DMS114 treated with DMSO at 0.1 percent for 48 hours (cell line): ENCODE measurements at regions not wholly inside any gene's neighbourhood (a gene's known extent, or its start where the extent isn't known, plus 50 kb on each side); places are given as distances from the start of the nearest gene placed in this dataset.
"Not testable (repeated sequence)": the region's sequence is repeated elsewhere in the genome, so short reads cannot be mapped to it uniquely, and the experiment has no call there.

Experiments used
- DNase-seq: peaks from one replicate; lab custom pipeline; 2025; ENCODE audit not compliant: unreplicated experiment; lab: John Stamatoyannopoulos, UW

DNA sequence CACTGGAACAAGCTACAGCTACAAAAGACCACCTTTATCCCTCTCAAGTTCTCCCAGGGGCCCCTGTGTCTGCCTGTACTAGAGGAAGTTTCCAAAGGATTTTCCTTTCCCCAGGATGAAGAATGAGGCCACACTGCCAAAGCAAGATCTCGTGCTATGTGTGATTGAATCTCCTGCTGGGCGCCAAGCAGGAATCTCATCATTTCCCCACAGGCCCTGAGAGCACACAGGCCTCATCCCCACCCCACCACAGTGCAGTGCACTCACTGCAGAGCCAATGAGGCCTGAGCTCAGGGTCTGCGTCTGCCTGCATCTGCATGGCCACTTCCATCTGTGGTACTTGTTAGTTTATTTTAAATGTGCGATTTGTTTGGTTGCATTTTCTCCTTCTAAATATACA, 387.4 kb upstream of the ASIC2 start:
- no peak for DNase-seq

DNA sequence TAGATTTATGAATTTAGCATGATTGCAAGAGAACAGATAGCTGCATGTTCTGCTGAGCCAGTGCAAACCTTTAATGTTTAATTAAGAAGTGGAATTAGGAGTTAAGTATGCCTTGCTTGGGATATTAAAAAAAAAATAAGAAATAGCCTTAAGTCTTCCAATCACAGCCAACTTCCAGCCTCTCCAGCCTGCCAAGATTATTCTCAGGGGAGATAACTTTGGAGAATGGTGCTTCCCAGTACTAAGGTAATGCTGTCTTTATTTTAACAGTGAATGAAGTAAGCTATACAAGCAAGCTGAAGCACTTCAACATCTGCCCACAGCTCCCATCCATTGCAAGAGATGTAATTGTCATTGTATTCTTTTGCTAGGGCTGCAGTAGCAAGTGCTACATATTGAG, 389.5 kb upstream of the ASIC2 start:
- no peak for DNase-seq

DNA sequence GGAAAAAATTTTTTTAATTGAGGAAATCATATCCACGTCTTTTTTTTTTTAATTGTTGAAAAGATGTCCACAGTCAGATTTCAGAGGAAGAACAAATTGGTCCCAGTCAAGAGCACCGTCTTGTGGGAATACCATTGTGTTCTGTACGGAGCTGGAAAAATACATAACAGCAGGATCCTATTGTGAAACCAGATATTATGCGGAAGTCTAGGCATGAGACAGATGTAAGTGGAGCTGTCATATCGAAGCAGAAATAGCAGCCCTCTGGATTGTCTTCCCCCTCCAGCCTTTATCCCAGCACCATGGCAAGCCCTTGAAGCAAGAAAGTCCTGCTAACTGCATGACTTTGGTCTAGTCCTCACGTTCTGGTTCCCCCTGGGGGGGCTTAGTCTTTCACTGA, 391.6 kb upstream of the ASIC2 start:
- no peak for DNase-seq

DNA sequence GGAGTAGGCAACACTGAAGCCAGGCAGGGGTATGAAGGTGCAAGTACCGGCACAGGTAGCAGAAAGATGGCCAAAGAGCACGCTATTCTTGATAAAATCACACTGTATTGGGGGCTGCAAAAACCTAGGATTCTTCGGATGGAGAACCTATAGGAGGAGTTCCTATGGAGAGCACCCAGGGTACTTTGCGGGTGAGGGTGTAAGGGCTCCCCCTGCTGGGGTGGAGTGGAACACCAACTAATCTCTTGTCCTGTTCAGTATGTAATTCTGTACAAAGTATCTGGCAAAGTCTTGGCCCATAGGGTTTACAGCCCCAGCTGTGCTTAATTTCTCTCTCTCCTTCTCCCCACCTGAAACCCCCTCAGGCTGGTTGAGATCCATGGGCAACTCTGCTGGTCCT, 393.1 kb upstream of the ASIC2 start:
- no peak for DNase-seq

DNA sequence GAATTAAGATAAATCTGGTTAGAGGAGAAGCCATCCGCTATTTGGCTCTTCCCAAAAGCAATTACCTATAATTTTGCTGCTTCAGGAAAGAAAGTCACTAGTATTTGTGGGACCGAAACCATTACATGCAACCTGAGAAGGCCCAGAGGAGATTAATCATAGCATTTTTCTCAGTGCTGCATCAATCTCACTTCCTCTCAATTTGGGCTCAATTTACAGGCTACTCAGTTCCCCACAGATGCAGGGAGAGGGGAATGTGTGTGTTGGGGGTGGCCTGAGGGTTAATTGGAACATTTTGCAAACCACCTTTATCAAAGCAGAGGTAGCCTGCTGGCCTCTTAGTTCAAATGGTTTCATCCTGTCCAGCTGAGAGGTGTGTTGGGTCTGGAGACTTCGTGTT, 394.7 kb upstream of the ASIC2 start:
- DNase-seq: no peak

DNA sequence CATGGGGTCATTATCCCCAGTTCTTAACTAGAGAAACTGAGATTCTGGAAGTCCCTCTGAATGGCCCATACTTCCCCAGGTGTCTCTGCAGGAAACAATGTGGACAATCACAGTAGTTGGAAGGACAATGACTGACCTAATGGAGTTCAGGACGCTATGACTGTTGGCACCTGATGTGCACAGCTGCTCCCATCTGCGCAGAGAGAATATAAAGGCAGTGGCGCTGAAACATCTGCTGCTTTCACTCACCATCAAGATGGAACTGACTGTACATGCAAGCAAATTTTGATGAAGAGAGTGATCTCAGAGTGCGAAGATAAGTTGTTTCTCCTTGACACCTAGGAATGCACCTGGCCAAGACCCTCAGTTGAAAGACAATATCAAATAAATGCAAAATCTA, 395.7 kb upstream of the ASIC2 start:
- no peak for DNase-seq

DNA sequence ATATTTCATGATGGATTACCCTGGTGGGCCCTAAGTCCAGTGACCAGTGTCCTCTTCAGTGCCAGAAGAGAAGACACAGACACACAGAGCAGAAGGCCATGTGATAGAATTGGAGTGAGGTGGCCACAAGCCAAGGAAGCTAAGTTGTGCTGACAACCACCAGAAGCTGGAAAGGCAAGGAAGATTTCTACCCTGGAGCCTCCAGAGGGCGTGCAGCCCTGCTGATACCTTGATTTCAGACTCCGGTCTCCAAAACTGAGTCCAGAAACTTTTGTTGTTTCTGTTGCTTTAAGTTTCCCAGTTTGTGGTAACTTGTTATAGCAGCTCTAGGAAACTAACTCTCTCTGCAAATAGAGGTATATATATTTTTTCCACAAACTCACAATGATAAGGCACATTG, 396.6 kb upstream of the ASIC2 start:
- no peak for DNase-seq

DNA sequence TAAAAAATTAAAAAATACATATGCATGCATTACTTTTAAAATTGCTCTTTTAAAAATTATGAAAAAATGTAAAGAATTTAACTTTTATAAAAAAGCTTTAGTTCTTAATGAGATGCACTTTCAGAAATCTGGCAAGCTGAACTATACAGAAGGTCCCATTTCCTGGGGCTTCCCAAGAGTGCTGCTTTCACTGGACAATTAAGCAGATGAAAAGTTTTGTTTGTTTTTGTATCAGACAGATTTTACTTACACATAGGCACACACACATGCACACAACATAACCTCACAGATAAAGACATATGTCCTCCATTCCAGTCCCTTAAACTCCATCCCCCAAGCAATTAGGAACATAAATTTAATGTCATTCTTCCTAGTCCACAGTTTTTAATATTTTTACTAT, 402.3 kb upstream of the ASIC2 start:
- DNase-seq: no peak

DNA sequence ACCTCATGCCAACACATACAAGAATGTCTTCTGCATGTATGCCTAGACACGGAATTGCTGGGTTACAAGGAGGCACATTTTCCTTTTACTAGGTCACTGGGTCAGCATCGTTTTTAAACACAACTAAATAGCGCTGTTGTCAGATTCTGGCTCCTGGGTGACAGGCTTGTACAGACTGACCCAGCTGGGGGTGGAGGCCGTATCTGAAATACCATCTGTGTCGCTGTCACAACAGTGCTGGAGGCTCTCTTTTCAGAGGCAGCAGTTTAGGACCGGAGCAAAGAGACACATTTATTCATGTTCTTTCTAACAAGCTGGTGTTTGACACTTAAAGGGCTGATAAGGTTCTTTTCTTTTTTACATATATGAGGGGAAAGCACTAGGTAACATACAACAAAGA, 403.0 kb upstream of the ASIC2 start:
- DNase-seq: no peak

DNA sequence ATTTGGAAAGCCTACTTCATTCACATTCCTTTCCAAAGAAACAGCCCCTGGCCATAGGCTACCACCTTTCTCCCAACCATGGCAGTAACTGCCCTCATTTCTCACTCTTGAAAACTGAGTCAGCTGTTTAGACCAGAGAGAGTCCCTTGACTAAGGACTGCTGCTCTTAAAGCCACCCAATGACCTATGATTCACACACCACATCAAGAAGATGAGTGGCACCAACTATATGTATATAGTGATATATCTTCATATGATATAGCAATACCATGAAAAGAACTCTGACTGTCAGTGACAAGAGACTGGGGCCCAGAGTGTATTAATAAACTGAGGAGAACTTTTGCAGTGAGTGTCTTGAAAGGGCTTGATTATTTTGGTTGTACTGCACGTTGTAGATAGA, 404.5 kb upstream of the ASIC2 start:
- no peak for DNase-seq

DNA sequence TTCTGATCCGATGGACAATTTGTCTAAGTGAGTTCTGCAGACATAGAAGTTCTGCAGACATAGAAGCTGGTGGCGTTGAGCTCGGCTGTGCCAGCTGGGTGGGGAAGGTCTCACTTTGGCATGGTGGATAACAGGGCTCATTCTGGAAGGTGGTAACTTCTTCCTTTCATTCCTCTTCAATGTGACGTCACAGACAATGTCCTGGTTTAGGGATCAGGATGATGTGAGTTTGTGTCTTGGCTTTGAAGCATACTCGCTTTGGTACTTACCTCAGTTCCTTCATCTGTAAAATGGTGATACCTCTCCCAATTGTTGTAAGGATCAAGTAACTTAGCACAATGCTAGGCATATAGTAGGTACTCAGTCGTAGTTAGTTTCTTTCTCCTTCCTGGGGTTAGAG, 408.8 kb upstream of the ASIC2 start:
- no peak for DNase-seq

DNA sequence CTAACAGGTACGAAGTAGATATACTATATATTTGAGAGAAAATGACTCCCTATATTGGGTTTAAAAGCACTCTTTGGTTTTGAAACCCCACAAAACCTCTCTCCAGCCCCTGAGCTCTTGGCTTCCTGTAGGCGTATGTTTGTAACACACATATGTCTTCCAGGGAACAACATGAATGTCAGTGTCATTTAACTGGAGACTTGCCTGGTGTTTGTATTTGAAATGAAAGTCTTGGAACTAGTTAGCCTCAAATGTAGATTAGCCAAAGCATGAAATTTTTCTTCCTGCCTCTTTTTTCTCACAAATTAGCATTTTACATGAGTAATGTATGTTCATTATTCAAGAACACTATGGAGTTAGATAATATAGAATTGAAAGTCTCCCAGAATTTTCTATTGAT, 411.8 kb upstream of the ASIC2 start:
- no peak for DNase-seq

DNA sequence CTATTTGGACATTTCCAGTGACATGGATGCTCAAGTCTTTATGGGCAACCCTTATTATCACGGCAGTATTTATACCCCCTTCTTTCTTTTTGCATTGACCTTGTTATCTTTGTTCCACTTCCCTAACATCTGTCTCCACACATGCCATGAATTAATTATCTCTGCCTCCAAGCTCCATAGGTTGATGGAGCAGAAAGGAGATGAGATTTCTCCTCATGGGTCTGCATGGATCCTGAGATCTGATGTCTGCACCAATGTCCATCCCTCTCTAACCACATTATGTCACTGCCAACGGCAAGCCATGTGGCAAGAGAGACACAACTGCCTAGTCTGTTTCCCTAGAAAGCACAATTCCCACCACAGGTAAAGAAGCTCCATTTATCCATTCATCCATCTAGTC, 416.8 kb upstream of the ASIC2 start:
- no peak for DNase-seq

DNA sequence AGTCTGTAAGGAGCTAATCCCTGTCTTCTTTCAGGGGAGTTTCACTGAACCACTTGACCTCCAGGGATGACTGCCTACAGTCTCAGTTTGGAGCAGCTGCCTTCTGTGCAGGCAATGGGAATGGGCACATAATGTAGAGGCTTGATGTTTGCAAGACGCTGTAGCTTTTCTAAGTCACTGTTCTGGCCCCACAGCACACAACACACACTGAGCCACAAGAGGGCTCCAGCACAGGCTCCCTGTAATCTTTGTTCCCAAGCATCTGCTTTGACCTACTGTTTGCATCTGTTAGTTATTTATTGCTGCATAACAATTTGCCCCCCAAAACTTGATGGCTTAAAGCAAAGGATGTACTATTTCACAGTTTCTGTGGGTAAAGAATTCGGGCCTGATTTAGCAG, 419.0 kb upstream of the ASIC2 start:
- DNase-seq: no peak

DNA sequence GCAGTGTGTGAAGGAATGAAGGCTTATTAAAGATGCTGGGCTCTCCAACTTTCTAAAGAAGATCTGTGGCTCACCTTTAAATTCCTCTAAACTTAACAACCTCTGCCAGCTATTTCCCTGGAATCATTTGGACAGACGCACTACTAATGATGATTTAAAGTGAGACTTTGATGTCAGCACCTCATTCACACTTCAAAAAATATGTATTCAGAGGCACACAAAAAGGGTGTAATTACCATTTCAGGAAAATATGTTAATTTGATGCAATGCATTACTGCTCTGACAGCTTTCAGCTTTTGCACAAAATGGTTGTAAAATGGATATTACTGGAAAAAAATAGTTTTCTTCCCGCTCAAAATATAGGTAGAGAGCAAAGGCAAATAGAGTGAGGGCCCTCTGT, 423.9 kb upstream of the ASIC2 start:
- DNase-seq: no peak

DNA sequence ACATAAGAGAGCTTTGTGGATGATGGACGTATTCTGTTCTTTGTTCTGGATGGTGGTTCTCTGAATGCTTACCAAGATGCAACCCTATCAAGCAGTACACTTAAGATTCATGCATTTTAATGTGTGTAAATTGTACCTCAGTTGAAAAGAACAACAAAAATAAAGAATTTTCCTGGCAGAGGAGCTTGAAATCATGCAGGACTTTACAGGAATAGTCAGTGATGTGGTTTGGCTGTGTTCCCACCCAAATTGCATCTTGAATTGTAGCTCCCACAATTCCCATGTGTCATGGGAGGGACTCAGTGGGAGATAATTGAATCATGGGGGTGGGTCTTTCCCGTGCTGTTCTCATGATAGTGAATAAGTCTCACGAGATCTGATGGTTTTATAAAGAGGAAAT, 430.6 kb upstream of the ASIC2 start:
- DNase-seq: not testable (repeated sequence)

DNA sequence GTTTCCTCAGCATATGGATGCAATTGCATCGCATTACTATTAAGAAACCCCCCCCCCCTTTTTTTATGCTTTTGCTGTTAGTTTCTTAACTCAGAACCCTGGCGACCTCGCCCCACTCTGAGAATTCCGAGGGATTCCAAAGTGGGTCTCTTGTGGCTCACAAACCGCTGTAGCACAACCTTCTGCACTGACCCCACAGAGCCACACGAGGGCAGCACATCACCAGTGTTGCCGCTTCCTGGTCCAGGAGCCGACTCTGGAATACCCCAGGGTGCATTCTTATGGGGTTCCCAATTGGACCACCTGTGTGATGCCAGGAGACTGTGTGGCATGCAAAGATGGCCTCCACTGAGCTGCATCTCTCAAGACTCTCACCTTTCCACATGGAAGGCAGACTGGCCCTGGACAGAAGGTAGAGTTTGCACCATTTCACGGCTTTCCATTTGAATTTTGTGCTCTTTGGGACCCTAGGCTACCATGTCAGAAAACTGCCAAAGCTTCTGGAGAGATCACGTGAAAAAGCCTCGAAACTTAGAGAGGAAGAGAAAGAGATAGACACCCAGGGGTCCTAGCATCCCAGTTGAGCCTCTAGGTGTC, 432.7 kb upstream of the ASIC2 start:
- peak; percentile 11 for DNase-seq

DNA sequence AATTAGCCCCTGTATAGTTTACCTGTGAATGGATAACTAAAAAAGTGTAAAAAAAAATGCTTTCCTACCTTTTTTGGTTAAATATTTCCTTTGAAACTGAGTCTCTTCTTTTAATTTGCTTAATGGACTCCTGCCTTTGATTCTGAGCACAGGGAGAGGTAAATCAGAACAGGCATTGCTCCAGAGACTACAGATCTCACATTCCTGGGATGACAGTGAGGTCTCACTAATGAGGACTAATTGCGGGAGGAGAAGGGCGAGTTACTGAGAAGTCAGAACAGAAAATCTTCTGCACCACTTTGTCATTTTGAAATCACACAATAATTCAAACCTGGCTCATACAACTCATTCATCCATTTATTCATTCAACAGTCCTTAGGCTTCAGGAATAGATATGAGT, 437.0 kb upstream of the ASIC2 start:
- DNase-seq: no peak

DNA sequence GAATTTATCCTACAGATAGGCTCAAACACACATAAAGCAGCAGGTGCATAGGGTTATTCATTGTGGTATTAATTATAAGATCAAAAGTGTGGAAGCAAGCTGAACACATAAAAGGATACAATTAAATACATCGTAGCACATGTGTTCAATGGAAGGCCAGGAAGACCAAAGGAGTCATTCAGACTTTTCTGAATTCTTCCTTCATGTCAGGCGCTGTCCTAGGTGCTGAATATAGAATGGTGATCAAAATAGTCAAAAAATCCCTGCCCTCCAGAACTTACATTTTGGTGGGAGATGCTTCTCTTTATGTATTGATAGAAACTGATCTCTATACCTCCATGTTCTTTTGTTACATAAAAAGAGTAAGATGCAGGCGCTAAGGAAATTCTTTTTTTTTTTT, 439.0 kb upstream of the ASIC2 start:
- no peak for DNase-seq

DNA sequence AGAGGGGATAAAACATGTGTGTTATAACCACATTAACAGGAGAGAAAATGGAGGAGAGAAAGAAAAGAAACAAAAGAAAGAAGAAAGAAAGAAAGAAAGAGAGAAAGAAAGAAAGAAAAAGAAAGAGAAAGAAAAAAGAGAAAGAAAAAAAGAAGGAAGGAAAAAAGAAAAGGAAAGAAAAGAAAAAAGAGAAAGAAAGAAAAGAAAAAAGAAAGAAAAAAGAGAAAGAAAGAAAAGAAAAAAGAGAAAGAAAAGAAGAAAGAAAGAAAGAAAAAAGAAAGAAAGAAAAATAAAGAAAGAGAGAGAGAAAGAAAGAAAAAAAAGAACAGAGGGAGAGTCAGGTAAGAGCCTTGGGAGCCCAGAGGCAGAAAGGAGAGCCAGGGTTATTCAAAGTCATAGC, 446.6 kb upstream of the ASIC2 start:
- no peak for DNase-seq

DNA sequence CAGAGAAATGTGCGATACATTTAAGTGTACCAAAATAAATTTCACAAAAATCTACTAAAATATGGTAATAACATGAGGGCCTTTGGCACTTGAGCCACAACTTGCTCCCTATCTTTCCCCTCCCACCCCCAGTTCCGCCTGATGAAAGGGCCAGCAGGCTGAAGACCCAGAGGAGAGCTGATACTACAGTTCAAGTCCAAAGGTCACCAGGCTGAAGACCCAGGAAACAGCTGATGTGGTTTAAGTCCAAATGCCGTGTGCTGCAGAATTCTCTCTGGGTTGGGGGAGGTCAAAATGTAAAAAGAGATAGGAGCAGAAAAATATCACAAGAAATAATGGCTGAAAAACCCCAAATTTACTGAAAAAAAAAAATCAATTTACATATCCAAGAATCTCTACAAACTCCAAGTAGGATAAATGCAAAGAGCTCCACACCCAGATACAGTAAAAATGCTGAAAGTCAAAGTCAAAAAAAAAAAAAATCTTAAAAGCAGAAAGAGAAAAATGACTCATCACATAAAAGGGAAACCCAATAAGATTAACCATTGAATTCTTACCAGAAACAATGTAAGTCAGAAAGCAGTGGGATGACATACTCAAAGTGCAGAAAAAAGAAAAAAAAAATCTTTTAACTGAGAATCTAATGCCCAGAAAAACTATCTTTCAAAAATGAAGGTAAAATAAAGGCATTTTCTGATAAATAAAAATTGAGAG, 452.1 kb upstream of the ASIC2 start:
- DNase-seq: no peak

DNA sequence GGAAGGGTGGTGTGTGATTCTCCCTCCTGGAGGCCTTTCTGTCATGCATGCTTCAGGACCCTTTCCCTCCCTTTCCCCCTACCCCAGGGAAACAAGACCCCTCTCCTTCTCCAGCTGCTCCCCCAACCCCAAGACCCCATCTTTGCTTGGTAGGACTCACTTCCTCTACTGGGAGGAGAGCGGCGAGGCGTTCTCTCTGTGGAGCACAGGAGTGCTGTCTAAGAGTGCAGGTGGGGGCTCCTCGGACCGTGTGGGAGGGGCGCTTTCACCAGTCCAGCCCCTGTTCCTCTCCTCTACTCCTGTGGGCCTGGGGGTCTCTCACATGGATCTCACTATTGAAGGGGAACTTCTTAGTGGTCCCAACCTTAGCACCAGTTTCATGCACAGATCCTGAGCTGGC, 456.1 kb upstream of the ASIC2 start:
- no peak for DNase-seq
